HEK293T (cell line): ENCODE measurements at regions not wholly inside any gene's neighbourhood (a gene's known extent, or its start where the extent isn't known, plus 50 kb on each side); places are given as distances from the start of the nearest gene placed in this dataset.

Experiments used
- CTCF ChIA-PET: fragments of 350-600 bp; formaldehyde crosslinking; extraction: SDS; loops from one replicate; lab custom pipeline; 2021; ENCODE audit warnings: antibody characterized with exemption, inconsistent platforms; lab: Yijun Ruan, JAX
- POLR2A ChIA-PET: fragments of 350-600 bp; formaldehyde crosslinking; extraction: SDS; loops from one replicate; lab custom pipeline; 2020; ENCODE audit warnings: antibody characterized with exemption, inconsistent platforms; lab: Yijun Ruan, JAX
- DNase-seq: peaks from one replicate; pipeline ENCODE4 v3.0.0; 2012; ENCODE audit warnings: mixed read lengths; ENCODE audit errors: extremely low spot score
- ARNT ChIP-seq: fragments of 450-650 bp; IDR thresholded peaks from 2 replicates; pipeline ENCODE4 v1.6.1; 2017; ENCODE audit warnings: mild to moderate bottlenecking
- BHLHE40 ChIP-seq: fragments of 450-650 bp; IDR thresholded peaks from 2 replicates; pipeline ENCODE4 v1.6.1; 2016; ENCODE audit warnings: mild to moderate bottlenecking, moderate library complexity, borderline replicate concordance
- CTBP1 ChIP-seq: fragments of 450-650 bp; IDR thresholded peaks from 2 replicates; pipeline ENCODE4 v1.6.1; 2016; ENCODE audit warnings: borderline replicate concordance
- ELF4 ChIP-seq: fragments of 450-650 bp; IDR thresholded peaks from 2 replicates; pipeline ENCODE4 v1.6.1; 2017; ENCODE audit warnings: antibody characterized with exemption
- FOXA1 ChIP-seq: fragments of 450-650 bp; IDR thresholded peaks from 2 replicates; pipeline ENCODE4 v1.6.1; 2016; ENCODE audit warnings: mild to moderate bottlenecking
- FOXK2 ChIP-seq: fragments of 450-650 bp; IDR thresholded peaks from 2 replicates; pipeline ENCODE4 v1.6.1; 2016; ENCODE audit warnings: mild to moderate bottlenecking
- FOXM1 ChIP-seq: fragments of 450-650 bp; IDR thresholded peaks from 2 replicates; pipeline ENCODE4 v1.6.1; 2017; ENCODE audit warnings: mild to moderate bottlenecking, borderline replicate concordance
- HDGF ChIP-seq: fragments of 450-650 bp; IDR thresholded peaks from 2 replicates; pipeline ENCODE4 v1.6.1; 2017; ENCODE audit warnings: antibody characterized with exemption, borderline replicate concordance
- L3MBTL2 ChIP-seq: fragments of 450-650 bp; conservative IDR thresholded peaks from 2 replicates; pipeline ENCODE4 v1.6.1; 2016; ENCODE audit warnings: mild to moderate bottlenecking
- LEF1 ChIP-seq: fragments of 450-650 bp; IDR thresholded peaks from 2 replicates; pipeline ENCODE4 v1.6.1; 2017; ENCODE audit warnings: mild to moderate bottlenecking, borderline replicate concordance
- NFRKB ChIP-seq: fragments of 450-650 bp; IDR thresholded peaks from 2 replicates; pipeline ENCODE4 v1.6.1; 2016; ENCODE audit warnings: mild to moderate bottlenecking, moderate library complexity
- SP1 ChIP-seq: fragments of 450-650 bp; IDR thresholded peaks from 2 replicates; pipeline ENCODE4 v1.6.1; 2017
- SUZ12 ChIP-seq: fragments of 450-650 bp; IDR thresholded peaks from 2 replicates; pipeline ENCODE4 v1.6.1; 2016; ENCODE audit warnings: mild to moderate bottlenecking
- TARDBP ChIP-seq: fragments of 450-650 bp; IDR thresholded peaks from 2 replicates; pipeline ENCODE4 v1.6.1; 2016
- ZNF384 ChIP-seq: fragments of 450-650 bp; IDR thresholded peaks from 2 replicates; pipeline ENCODE4 v1.6.1; 2016
- TF ChIP-seq, protein P1 (sequence below): fragments of 450-650 bp; IDR thresholded peaks from 2 replicates; pipeline ENCODE4 v1.6.1; 2016

DNA sequence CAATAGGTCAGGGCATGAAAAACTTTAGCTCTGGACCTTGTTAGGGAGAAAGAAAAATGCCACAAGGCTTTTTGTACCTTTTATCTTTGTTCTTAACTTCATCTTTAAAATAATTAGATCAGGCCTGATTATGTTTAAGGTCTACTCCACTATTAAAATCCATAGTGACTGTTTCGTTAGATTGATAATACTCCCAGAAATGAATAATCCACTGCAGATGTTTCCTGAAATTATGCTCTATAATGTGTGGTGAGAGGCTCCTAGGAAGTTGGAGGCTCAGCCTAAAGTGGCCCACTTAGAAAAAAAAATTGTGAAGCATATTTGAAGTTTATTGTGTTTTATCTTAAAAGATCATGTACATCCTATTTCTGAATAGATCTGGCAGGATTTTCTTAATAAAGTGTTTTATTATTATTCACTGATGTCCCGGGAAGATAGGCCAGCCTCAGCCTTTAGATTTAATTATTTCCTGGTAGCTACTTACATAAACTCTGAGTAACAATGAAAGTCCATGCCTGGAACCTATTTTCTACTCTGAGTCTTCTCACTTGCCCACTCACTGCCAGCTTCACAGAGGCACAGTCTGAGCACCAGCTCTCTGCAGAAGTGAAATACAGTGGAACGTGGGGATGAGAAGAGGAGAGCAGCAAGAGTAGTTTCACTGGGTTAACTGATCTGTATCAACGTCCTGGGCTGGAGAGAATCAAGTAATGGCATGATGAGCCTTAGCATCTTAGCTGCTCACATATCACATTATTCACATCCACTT, 126.8 kb upstream of the TMEM170B start:
- POLR2A ChIA-PET, result no interaction called here
- TF ChIP-seq BHLHE40, result no peak
- no peak for TF ChIP-seq ELF4
- TF ChIP-seq ARNT, result no peak
- TF ChIP-seq FOXK2, result no peak
- TF ChIP-seq, protein P1, sequence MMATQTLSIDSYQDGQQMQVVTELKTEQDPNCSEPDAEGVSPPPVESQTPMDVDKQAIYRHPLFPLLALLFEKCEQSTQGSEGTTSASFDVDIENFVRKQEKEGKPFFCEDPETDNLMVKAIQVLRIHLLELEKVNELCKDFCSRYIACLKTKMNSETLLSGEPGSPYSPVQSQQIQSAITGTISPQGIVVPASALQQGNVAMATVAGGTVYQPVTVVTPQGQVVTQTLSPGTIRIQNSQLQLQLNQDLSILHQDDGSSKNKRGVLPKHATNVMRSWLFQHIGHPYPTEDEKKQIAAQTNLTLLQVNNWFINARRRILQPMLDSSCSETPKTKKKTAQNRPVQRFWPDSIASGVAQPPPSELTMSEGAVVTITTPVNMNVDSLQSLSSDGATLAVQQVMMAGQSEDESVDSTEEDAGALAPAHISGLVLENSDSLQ, result no peak
- TF ChIP-seq L3MBTL2, result no peak
- TF ChIP-seq FOXM1, result no peak
- TF ChIP-seq HDGF, result no peak
- TF ChIP-seq CTBP1, result no peak
- TF ChIP-seq SUZ12, result no peak
- no peak for TF ChIP-seq TARDBP
- CTCF ChIA-PET, result interaction anchor here (1.1 kb wide), 1 partner anchor 86 kb away, joined by 4 read pairs; no protein-coding TSS in a partner anchor
- DNase-seq, result no peak

DNA sequence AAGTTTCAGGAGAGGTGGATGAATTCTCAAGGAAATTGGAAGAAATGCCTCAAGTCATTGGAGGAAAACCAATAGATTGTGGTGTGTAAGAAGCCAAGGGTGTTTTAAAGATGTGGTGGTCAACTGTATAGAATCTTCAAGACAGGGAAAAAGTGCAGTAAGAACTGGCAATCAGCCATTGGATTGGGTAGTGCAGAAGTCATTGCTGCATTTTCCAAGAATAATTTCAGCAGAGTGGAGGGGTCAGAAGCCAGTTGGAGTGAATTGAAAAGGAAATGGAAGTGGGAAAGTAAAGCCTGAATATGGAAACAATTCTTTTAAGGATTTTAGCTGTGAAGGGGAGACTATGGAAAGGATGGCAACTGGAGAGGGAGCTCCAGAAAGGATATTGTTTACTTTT, 128.2 kb upstream of the TMEM170B start:
- no peak for DNase-seq
- CTCF ChIA-PET, result interaction anchor here (0.8 kb wide), 1 partner anchor 12 kb away, joined by 6 read pairs; no protein-coding TSS in a partner anchor
- POLR2A ChIA-PET, result no interaction called here
- TF ChIP-seq SUZ12, result no peak
- TF ChIP-seq ELF4, result no peak
- TF ChIP-seq FOXK2, result no peak
- TF ChIP-seq BHLHE40, result no peak
- no peak for TF ChIP-seq ARNT
- no peak for TF ChIP-seq TARDBP
- no peak for TF ChIP-seq FOXA1
- no peak for TF ChIP-seq ZNF384
- no peak for TF ChIP-seq FOXM1
- TF ChIP-seq L3MBTL2, result no peak
- no peak for TF ChIP-seq CTBP1
- TF ChIP-seq LEF1, result no peak
- no peak for TF ChIP-seq SP1
- no peak for TF ChIP-seq HDGF
- TF ChIP-seq NFRKB, result no peak
- TF ChIP-seq, protein P1, result no peak

DNA sequence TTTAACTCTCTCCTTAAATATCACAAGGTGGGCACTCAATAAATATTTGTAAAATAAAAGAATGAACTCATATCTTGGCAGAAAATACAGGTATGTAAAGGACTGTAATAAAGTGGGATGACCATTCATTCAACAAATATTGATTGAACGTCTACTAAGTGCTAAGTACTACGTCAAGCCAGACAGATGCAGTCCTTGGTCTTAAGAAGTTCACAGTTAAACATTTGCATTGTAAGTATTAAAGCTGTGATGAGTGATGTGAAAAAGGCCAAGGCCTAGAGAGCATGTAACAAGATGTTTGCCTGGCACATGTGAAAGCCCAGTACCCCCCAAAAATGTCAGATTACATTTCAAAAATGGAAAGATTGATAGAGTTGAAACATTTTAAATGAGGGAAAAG, 130.1 kb upstream of the TMEM170B start:
- TF ChIP-seq BHLHE40 (no peak), LEF1 (no peak), ARNT (no peak), ELF4 (no peak), ZNF384 (no peak), FOXK2 (no peak), CTBP1 (no peak), TARDBP (no peak), FOXM1 (no peak), SUZ12 (no peak), SP1 (no peak), NFRKB (no peak), FOXA1 (no peak), L3MBTL2 (no peak)
- TF ChIP-seq, protein P1, result no peak
- POLR2A ChIA-PET, result no interaction called here
- CTCF ChIA-PET, result no interaction called here
- no peak for DNase-seq

DNA sequence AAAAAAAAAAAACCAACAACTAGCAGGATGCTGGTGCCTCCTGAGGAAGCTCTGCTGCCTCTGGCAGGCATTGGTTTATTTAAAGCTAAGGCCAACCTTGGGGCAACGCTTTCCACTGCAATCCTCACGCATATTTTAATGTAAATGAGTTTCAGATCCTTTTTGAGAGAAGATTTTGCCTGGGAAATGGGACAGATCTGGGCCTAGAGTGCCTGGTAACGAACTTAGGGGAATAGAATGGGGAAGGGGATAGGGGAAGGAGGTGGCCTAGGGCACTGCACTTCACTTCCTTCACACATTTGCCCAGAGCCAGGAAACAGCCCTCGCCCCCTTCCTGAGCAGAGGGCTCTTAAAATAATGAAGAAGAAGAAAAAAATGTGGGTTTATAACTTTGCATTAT, 132.7 kb upstream of the TMEM170B start:
- DNase-seq, result no peak
- TF ChIP-seq, protein P1, result no peak
- TF ChIP-seq FOXA1 (no peak), SUZ12 (no peak), ARNT (no peak), BHLHE40 (no peak), ZNF384 (no peak), LEF1 (no peak), CTBP1 (no peak), SP1 (no peak), HDGF (no peak), NFRKB (no peak), FOXM1 (no peak), ELF4 (no peak), TARDBP (no peak), L3MBTL2 (no peak)
- ChIA-PET POLR2A (no interaction called here), CTCF (no interaction called here)

DNA sequence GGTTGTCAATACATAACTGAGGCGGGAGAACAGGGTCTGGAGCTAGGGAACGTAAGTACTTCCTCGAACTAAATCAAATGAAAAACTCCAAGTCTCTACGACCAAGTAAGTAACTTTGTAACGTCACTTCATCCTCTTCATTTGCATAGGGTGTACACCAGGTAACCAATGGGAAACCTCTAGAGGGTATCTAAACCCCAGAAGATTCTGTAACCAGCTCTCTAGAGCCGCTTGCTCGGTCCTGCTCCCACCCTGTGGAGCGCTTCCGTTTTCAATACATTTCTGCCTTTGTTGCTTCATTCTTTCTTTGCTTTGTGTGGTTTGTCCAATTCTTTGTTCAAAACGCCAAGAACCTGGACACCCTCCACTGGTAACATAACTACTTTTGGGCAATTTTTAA, 133.5 kb upstream of the TMEM170B start:
- TF ChIP-seq HDGF, result no peak
- TF ChIP-seq TARDBP, result no peak
- TF ChIP-seq FOXA1, result no peak
- no peak for TF ChIP-seq FOXK2
- no peak for TF ChIP-seq ARNT
- TF ChIP-seq ELF4, result no peak
- POLR2A ChIA-PET, result no interaction called here
- CTCF ChIA-PET, result no interaction called here
- no peak for DNase-seq
